DND-41 (cell line): ENCODE measurements at regions not wholly inside any gene's neighbourhood (a gene's known extent, or its start where the extent isn't known, plus 50 kb on each side); places are given as distances from the start of the nearest gene placed in this dataset.

Source experiments
- ATAC-seq: fragments of 200-7000 bp; cut with Tn5 transposase; 3 replicates; pipeline ENCODE4 v1.9.1; 2021; ENCODE audit warnings: low read depth; ENCODE audit not compliant: insufficient read depth
- DNase-seq: peaks from one replicate; pipeline ENCODE4 v3.0.0-alpha.2; 2020
- H2AFZ ChIP-seq: 2 replicates; pipeline ENCODE4 v1.6.0; 2012; ENCODE audit warnings: low read depth, low read length
- H3K27ac ChIP-seq: 2 replicates; pipeline ENCODE4 v1.5.1; 2012; ENCODE audit warnings: low read length, inconsistent platforms
- H3K27me3 ChIP-seq: fragments of 200-600 bp; sonication (generic); 2 replicates; pipeline ENCODE4 v1.6.0; 2012; ENCODE audit warnings: low read length, mild to moderate bottlenecking, inconsistent platforms; ENCODE audit not compliant: insufficient read depth, poor library complexity
- H3K36me3 ChIP-seq: 2 replicates; pipeline ENCODE4 v1.5.1; 2012; ENCODE audit warnings: low read length, inconsistent platforms; ENCODE audit not compliant: insufficient read depth
- H3K4me1 ChIP-seq: 2 replicates; pipeline ENCODE4 v1.5.1; 2012; ENCODE audit warnings: mild to moderate bottlenecking, low read length; ENCODE audit not compliant: insufficient read depth
- H3K4me2 ChIP-seq: 2 replicates; pipeline ENCODE4 v1.6.0; 2012; ENCODE audit warnings: mild to moderate bottlenecking, moderate library complexity, low read length, inconsistent platforms; ENCODE audit not compliant: insufficient read depth
- H3K4me3 ChIP-seq, 2 experiments: fragments of 200-600 bp in 1 of 2; shearing (Covaris generic) in 1 of 2; 2 replicates each; pipeline ENCODE4 v1.5.1; 2012 to 2016; ENCODE audit warnings: inconsistent platforms in 2 of 2, low read length in 2 of 2, mild to moderate bottlenecking in 2 of 2, low read depth in 1 of 2, moderate library complexity in 1 of 2
- H3K79me2 ChIP-seq: 2 replicates; pipeline ENCODE4 v1.6.0; 2012; ENCODE audit warnings: low read length, inconsistent platforms; ENCODE audit not compliant: insufficient read depth
- H3K9ac ChIP-seq: 2 replicates; pipeline ENCODE4 v1.6.0; 2012; ENCODE audit warnings: low read depth, mild to moderate bottlenecking, inconsistent platforms, low read length, moderate library complexity
- H3K9me3 ChIP-seq: 2 replicates; pipeline ENCODE4 v1.5.1; 2012; ENCODE audit warnings: low read length, moderate library complexity, mild to moderate bottlenecking, inconsistent platforms; ENCODE audit not compliant: insufficient read depth, severe bottlenecking
- H4K20me1 ChIP-seq: 2 replicates; pipeline ENCODE4 v1.6.0; 2012; ENCODE audit warnings: low read length; ENCODE audit not compliant: insufficient read depth
- EZH2 ChIP-seq: IDR thresholded peaks from 3 replicates; pipeline ENCODE4 v1.6.1; 2012; ENCODE audit warnings: borderline replicate concordance, low read depth, mild to moderate bottlenecking, moderate library complexity, low read length, inconsistent platforms; ENCODE audit not compliant: severe bottlenecking
- TF ChIP-seq, protein P1 (sequence below): IDR thresholded peaks from 2 replicates; pipeline ENCODE4 v1.5.1; 2012; ENCODE audit warnings: borderline replicate concordance, low read length, moderate library complexity, mild to moderate bottlenecking; ENCODE audit not compliant: poor library complexity, severe bottlenecking; ENCODE audit errors: extremely low read depth

DNA sequence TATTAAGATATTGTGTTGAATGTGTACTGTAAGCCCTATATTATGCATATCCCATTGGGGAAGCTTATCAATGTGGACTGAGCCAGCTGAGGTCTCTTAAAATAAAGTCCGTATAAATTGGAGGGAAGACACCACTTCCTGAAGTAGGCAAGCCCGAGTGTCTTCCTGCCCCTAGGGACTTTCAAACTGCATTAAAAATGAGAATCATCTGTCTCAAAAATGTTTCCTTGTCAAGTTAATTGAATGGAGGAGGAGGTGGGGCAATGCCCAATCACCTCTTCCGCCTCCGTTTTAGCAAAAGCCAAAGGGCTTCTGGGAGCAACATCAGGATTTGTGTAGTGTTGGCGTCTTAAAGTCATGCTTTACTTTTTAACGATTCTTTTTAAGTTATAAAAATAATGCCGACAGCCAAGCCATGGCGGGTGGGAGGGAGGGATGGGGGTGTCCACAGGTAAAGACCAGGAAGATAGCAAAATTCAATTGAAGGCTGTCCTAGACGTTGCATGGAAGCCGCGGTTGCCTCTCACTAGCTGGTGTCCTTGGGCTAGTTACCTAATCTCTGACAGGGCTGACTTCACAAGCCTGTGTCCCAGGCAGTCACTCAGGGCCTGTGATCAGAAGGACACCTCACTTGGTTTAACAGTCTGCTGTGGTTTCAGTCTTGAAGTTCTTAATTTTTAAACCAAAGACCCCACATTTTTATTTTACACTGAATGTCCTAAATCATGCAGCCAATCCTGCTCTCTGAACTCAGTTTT lies 524.9 kb upstream of the PROK2 start:
- TF ChIP-seq EZH2, result no peak
- TF ChIP-seq, protein P1, sequence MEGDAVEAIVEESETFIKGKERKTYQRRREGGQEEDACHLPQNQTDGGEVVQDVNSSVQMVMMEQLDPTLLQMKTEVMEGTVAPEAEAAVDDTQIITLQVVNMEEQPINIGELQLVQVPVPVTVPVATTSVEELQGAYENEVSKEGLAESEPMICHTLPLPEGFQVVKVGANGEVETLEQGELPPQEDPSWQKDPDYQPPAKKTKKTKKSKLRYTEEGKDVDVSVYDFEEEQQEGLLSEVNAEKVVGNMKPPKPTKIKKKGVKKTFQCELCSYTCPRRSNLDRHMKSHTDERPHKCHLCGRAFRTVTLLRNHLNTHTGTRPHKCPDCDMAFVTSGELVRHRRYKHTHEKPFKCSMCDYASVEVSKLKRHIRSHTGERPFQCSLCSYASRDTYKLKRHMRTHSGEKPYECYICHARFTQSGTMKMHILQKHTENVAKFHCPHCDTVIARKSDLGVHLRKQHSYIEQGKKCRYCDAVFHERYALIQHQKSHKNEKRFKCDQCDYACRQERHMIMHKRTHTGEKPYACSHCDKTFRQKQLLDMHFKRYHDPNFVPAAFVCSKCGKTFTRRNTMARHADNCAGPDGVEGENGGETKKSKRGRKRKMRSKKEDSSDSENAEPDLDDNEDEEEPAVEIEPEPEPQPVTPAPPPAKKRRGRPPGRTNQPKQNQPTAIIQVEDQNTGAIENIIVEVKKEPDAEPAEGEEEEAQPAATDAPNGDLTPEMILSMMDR, result no peak
- Histone ChIP-seq H2AFZ (no peak overlapping the region), H3K4me2 (no peak overlapping the region), H3K27ac (no peak overlapping the region), H3K4me1 (no peaks in the 10 kb centered on the region), H3K27me3 (no peaks in the 10 kb centered on the region), H3K4me3 (no peak overlapping the region), H3K9me3 (no peaks in the 10 kb centered on the region), H3K36me3 (no peaks in the 10 kb centered on the region), H4K20me1 (no peaks in the 10 kb centered on the region), H3K9ac (no peak overlapping the region), H3K79me2 (no peaks in the 10 kb centered on the region)
- DNase-seq (no peak), ATAC-seq (no peak)

DNA sequence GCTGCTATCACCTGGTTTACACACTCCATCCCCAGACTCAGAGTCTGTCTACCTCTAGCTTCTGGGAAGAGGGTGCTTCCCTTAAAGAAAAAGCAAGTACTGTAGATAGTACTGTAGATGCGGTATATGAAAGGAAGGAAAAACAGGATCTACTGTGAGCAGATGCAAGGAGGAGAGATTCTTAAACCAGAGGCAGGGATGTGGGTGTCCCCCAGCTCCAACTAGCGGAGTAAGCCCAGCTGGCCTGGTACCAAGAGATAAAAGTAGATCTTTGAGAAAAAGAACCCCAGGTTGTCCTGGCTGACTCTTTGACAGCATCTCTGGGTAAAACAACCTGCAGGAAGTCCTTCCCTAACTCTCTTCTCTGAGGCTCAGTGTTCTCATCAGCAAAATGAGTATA lies 523.7 kb upstream of the PROK2 start:
- Histone ChIP-seq H3K9me3 (no peaks in the 10 kb centered on the region), H3K27me3 (no peaks in the 10 kb centered on the region), H3K9ac (no peak overlapping the region), H3K79me2 (no peaks in the 10 kb centered on the region), H3K27ac (no peak overlapping the region), H2AFZ (no peak overlapping the region), H3K4me2 (no peak overlapping the region), H3K4me1 (no peaks in the 10 kb centered on the region), H3K4me3 (no peak overlapping the region), H3K36me3 (no peaks in the 10 kb centered on the region), H4K20me1 (no peaks in the 10 kb centered on the region)
- no peak for TF ChIP-seq EZH2
- TF ChIP-seq, protein P1, result no peak
- ATAC-seq (no peak), DNase-seq (no peak)

DNA sequence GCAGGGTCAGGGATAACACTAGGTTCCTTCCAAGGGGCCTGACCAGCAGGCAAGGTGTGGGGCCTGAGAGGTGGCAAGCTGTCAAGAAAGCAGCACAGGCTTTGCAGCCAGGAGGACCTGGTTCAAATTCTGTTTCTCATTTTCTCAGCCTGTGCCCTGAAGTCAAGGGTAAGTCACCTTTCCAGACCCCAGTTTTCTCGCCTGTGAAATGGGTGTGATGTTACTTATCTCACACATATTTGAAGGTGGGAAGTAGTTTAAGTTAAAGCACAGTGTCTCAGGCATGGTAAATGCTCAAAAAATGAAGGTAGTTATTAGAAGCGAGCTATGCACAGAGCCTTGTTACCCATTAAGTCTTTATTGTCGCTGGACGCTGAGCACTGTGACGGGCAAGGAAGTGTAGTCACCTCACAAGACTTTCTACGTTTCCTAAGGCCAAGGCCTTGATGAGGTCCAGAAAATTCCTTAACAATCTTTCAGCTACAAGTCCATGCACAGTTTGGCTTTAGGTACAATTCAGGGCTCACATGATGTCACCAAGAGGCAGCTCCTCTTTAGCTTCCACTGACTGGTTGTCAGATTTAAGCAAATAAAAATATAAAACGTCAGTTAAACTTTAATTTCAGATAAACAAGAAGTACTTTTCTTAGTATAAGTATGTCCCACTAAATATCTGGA lies 522.6 kb upstream of the PROK2 start:
- H3K4me1 ChIP-seq, result no peaks in the 10 kb centered on the region
- no peak for TF ChIP-seq EZH2
- TF ChIP-seq, protein P1, result no peak
- DNase-seq, result no peak

More for the DNA sequence above, 522.6 kb upstream of the PROK2 start:
- Histone ChIP-seq H3K4me3 (no peak overlapping the region), H3K36me3 (no peaks in the 10 kb centered on the region), H3K9ac (no peak overlapping the region), H3K27ac (no peak overlapping the region), H4K20me1 (no peaks in the 10 kb centered on the region), H2AFZ (no peak overlapping the region), H3K9me3 (no peaks in the 10 kb centered on the region), H3K27me3 (no peaks in the 10 kb centered on the region), H3K4me2 (no peak overlapping the region), H3K79me2 (no peaks in the 10 kb centered on the region)
- ATAC-seq, result no peak
